Heart left ventricle (tissue), 13 donors: ENCODE measurements at regions not wholly inside any gene's neighbourhood (a gene's known extent, or its start where the extent isn't known, plus 50 kb on each side); places are given as distances from the start of the nearest gene placed in this dataset.

ENCODE experiments used
- POLR2A ChIP-seq, 2 donors: fragments of 450-650 bp; IDR thresholded peaks; one replicate each; pipeline ENCODE4 v1.6.1; 2017; ENCODE audit warnings: antibody characterized with exemption in 2 of 2, mild to moderate bottlenecking in 2 of 2, moderate library complexity in 2 of 2
- TF ChIP-seq, protein P1 (sequence below), 12 donors: fragments of 200-600 bp; sonication (generic) in 4 of 12; IDR thresholded peaks; one replicate each; pipeline versions ENCODE4 v1.5.0 to v1.8.0; 2018 to 2022; ENCODE audit warnings: antibody characterized with exemption in 12 of 12, mild to moderate bottlenecking in 5 of 12
- donor health status: ischemic (EF 13 %, LVEDD 7.1; RV severe dilation, severe dysfunction).
- donor health status: DM: no; HTN: yes; CAD: no.
- donor health status: DM: no; HTN: no; CAD: no.
- donor health status: ischemic (EF 25% LVEDD 6.9; RV normal size, moderate dysfunction).
- donor health status: ischemic (EF 25% LVEDD 5.7; RV mildly dilated, moderate dysfunction).
- donor health status: ischemic (EF 35%, LVEDD 5.7; RV mildly dilated, moderate dysfunction).
- donor health status: nonischemic (EF 11% LVEDD 7.7; RV severe dilation, severe dysfunction).
- donor health status: DM: yes; HTN: yes; CAD: no.
- donor health status: PGD.
- donor health status: ischemic (EF 29% LVEDD 5.4; RV normal size, mild dysfunction).
- donor health status: nonischemic (EF 23%, LVEDD 6.1; RV moderate dilation, normal function).

DNA sequence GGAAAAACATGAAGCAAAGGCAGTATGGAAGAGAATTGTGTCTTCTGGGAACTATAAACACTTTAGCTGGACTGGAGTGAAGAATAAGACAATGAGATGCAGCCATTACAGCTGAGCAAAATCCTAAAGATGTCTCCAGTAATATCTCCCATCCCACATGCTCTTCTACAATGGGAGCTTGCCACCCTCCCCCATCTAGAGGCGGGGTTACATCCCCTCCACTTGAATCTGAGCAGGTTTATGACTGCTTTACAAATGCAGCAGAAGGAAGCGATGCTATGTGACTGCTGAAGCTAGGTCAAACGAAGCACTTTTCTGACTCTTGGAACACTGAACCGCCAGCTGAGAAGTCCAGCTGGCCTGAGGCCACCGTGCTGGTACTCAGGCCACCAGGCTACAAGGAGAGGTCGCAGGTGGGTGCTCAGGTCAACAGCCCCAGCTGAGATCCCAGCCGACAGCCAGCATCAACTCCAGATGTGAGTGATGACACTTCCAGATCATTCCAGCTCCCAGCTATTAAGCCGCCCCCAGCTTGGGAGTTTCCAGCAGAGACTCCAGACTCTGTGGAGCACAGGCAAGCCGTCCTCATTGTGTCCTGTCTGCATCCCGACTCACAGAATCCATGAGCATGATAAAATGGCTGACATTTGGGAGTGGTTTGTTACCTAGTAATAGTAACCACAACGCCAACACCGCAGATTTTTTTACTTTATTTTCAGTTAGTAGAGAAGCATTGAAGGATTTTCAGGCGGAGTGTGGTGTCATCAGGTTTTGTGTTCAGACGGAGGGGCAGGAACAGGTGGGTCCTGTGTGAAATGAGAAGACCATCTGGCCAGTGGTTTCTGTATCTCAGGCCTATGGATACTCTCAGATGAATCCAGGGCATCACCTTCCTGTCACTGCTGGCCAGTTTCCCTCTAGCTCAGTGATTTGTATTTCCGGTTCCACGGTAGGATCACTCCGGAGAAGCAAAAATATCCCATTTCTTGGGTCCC is 89.3 kb downstream of the NPY start:
- TF ChIP-seq, protein P1, sequence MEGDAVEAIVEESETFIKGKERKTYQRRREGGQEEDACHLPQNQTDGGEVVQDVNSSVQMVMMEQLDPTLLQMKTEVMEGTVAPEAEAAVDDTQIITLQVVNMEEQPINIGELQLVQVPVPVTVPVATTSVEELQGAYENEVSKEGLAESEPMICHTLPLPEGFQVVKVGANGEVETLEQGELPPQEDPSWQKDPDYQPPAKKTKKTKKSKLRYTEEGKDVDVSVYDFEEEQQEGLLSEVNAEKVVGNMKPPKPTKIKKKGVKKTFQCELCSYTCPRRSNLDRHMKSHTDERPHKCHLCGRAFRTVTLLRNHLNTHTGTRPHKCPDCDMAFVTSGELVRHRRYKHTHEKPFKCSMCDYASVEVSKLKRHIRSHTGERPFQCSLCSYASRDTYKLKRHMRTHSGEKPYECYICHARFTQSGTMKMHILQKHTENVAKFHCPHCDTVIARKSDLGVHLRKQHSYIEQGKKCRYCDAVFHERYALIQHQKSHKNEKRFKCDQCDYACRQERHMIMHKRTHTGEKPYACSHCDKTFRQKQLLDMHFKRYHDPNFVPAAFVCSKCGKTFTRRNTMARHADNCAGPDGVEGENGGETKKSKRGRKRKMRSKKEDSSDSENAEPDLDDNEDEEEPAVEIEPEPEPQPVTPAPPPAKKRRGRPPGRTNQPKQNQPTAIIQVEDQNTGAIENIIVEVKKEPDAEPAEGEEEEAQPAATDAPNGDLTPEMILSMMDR (IDR thresholded peaks at IDR 0.05), result no peak
- TF ChIP-seq POLR2A (IDR thresholded peaks at IDR 0.05), result no peak
